GM18907 (cell line): ENCODE measurements at regions not wholly inside any gene's neighbourhood (a gene's known extent, or its start where the extent isn't known, plus 50 kb on each side); places are given as distances from the start of the nearest gene placed in this dataset.

Experiments
- ATAC-seq: cut with Tn5 transposase; IDR thresholded peaks from one replicate; pipeline ENCODE4 v1.9.1; 2021; ENCODE audit warnings: mild to moderate bottlenecking, moderate library complexity; ENCODE audit not compliant: unreplicated experiment

- ATAC-seq: no peak
These were observed 310.9 kb upstream of the RBFOX1 start for GRCh38 chr16:7021653-7022275.

- no peak for ATAC-seq
These were observed 315.5 kb upstream of the RBFOX1 start for GRCh38 chr16:7017006-7017662.

GRCh38 chr16:7014756-7015155 lies 317.9 kb upstream of the RBFOX1 start:
- ATAC-seq: no peak

GRCh38 chr16:7013990-7014389 lies 318.7 kb upstream of the RBFOX1 start:
- ATAC-seq: no peak

- ATAC-seq: no peak
These were observed 328.4 kb upstream of the RBFOX1 start for GRCh38 chr16:7004266-7004665.

GRCh38 chr16:6993544-6993943 lies 339.1 kb upstream of the RBFOX1 start:
- ATAC-seq: no peak

- no peak for ATAC-seq
These were observed 343.8 kb upstream of the RBFOX1 start for GRCh38 chr16:6988846-6989245.

GRCh38 chr16:6977916-6978315 lies 354.7 kb upstream of the RBFOX1 start:
- ATAC-seq: no peak

GRCh38 chr16:6977291-6977690 lies 355.4 kb upstream of the RBFOX1 start:
- no peak for ATAC-seq

- no peak for ATAC-seq
These were observed 355.9 kb upstream of the RBFOX1 start for GRCh38 chr16:6976716-6977115.

GRCh38 chr16:6970171-6970857 lies 362.3 kb upstream of the RBFOX1 start:
- ATAC-seq: no peak

- ATAC-seq: no peak
These were observed 363.1 kb upstream of the RBFOX1 start for GRCh38 chr16:6969594-6969993.

GRCh38 chr16:6967796-6968320 lies 364.8 kb upstream of the RBFOX1 start:
- ATAC-seq: no peak

- ATAC-seq: no peak
These were observed 365.7 kb upstream of the RBFOX1 start for GRCh38 chr16:6966925-6967324.

- no peak for ATAC-seq
These were observed 368.0 kb upstream of the RBFOX1 start for GRCh38 chr16:6964679-6965078.

- no peak for ATAC-seq
These were observed 370.9 kb upstream of the RBFOX1 start for GRCh38 chr16:6961704-6962103.

- ATAC-seq: no peak
These were observed 374.5 kb upstream of the RBFOX1 start for GRCh38 chr16:6958184-6958583.

- ATAC-seq: no peak
These were observed 375.0 kb upstream of the RBFOX1 start for GRCh38 chr16:6957681-6958080.

- no peak for ATAC-seq
These were observed 376.1 kb upstream of the RBFOX1 start for GRCh38 chr16:6956511-6956910.

GRCh38 chr16:6955303-6955702 lies 377.3 kb upstream of the RBFOX1 start:
- no peak for ATAC-seq

GRCh38 chr16:6949240-6949639 lies 383.4 kb upstream of the RBFOX1 start:
- ATAC-seq: no peak

- ATAC-seq: no peak
These were observed 385.4 kb upstream of the RBFOX1 start for GRCh38 chr16:6947291-6947690.
